ENCODE measurements at regions not wholly inside any gene's neighbourhood (a gene's known extent, or its start where the extent isn't known, plus 50 kb on each side); places are given as distances from the start of the nearest gene placed in this dataset.

- no peak for TF ChIP-seq CTCF (IDR thresholded peaks at IDR 0.05)
- TF ChIP-seq EP300 (IDR thresholded peaks at IDR 0.05): no peak
- TF ChIP-seq POLR2A (IDR thresholded peaks at IDR 0.05): no peak
These were observed 110.4 kb downstream of the BANF2 start for GRCh38 chr20:17810062-17810631.
